ENCODE measurements at regions not wholly inside any gene's neighbourhood (a gene's known extent, or its start where the extent isn't known, plus 50 kb on each side); places are given as distances from the start of the nearest gene placed in this dataset.

GRCh38 chr12:114921781-114922180, 237.8 kb upstream of the TBX3 start:
- TF ChIP-seq RAD21 (conservative IDR thresholded peaks at IDR 0.05): no peak
- TF ChIP-seq, protein P1, sequence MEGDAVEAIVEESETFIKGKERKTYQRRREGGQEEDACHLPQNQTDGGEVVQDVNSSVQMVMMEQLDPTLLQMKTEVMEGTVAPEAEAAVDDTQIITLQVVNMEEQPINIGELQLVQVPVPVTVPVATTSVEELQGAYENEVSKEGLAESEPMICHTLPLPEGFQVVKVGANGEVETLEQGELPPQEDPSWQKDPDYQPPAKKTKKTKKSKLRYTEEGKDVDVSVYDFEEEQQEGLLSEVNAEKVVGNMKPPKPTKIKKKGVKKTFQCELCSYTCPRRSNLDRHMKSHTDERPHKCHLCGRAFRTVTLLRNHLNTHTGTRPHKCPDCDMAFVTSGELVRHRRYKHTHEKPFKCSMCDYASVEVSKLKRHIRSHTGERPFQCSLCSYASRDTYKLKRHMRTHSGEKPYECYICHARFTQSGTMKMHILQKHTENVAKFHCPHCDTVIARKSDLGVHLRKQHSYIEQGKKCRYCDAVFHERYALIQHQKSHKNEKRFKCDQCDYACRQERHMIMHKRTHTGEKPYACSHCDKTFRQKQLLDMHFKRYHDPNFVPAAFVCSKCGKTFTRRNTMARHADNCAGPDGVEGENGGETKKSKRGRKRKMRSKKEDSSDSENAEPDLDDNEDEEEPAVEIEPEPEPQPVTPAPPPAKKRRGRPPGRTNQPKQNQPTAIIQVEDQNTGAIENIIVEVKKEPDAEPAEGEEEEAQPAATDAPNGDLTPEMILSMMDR (IDR thresholded peaks at IDR 0.05; ENCODE audit: poor library complexity, severe bottlenecking): no peak
- TF ChIP-seq POLR2AphosphoS5 (IDR thresholded peaks at IDR 0.05): no peak
- TF ChIP-seq SMC3 (conservative IDR thresholded peaks at IDR 0.05; ENCODE audit: poor library complexity): no peak
- TF ChIP-seq REST (IDR thresholded peaks at IDR 0.05; ENCODE audit: borderline replicate concordance): no peak
- TF ChIP-seq MXI1 (conservative IDR thresholded peaks at IDR 0.05; ENCODE audit: poor library complexity, severe bottlenecking): no peak
- TF ChIP-seq EZH2 (IDR thresholded peaks at IDR 0.05; ENCODE audit: borderline replicate concordance, insufficient read depth, low read length, poor library complexity, severe bottlenecking): no peak
- TF ChIP-seq EP300 (conservative IDR thresholded peaks at IDR 0.05; ENCODE audit: poor library complexity, severe bottlenecking): no peak
- no peak for TF ChIP-seq TAF1 (IDR thresholded peaks at IDR 0.05; ENCODE audit: low read depth)
